ENCODE measurements at regions not wholly inside any gene's neighbourhood (a gene's known extent, or its start where the extent isn't known, plus 50 kb on each side); places are given as distances from the start of the nearest gene placed in this dataset.

GRCh38 chr17:74148901-74149596, 54.4 kb upstream of the RPL38 start:
- peaks cover 2% of the 10 kb centered on the region for H3K36me3 Mint-ChIP-seq
- peaks cover 0 to 10% (median 4%) of the 10 kb centered on the region in 3 donors for H3K9me3 Mint-ChIP-seq
- H3K4me3 Mint-ChIP-seq, result no peak overlapping the region
- H3K27me3 Mint-ChIP-seq, result peaks cover 11% of the 10 kb centered on the region
- no peak overlapping the region for H3K27ac Mint-ChIP-seq
- no peaks in the 10 kb centered on the region for H3K4me1 Mint-ChIP-seq

DNA sequence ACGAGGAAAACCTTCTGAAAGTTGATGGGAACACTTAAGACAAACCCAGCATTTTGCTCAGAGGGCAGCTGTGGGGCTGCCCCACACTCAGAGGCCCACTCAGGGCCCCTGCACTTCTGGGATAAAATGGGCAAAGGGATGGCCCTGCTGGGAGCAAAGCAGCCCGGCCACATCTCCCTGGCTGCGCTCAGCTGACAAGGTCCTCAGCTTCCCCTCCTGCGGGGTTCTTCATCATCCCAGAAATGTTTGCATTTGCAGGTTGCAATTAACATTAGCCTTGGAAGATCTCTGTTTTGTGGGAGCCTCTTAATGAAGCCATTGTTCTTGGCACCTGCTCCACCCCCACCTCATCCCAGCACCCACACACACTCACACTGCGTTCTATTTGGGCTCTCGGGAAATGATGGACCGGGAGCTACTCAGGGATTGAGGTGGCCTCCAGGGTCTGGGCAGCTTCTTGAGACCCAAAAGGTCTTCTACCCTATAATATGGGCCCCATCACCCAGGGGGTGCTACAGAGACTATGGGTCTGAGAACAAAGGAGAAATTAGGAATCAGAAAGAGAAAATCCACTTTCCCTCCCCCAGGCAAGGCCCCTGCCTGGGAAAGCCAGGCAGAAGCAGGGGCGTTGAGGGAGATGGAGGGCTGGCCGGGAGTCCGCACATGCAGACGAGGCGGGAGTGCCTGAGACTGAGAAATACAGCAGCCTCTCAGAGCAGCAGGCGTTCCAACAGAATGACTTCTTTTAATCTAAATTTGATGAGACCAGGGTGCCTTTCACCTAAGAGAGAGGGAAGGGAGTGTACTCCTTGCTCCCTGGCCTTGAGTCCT, 53.7 kb upstream of the RPL38 start:
- peaks cover 2% of the 10 kb centered on the region for H3K36me3 Mint-ChIP-seq
- no peak overlapping the region for H3K27ac Mint-ChIP-seq
- no peaks in the 10 kb centered on the region for H3K4me1 Mint-ChIP-seq
- H3K9me3 Mint-ChIP-seq, result peaks cover 0 to 8% (median 1%) of the 10 kb centered on the region in 3 donors
- peaks cover 11% of the 10 kb centered on the region for H3K27me3 Mint-ChIP-seq
- no peak overlapping the region for H3K4me3 Mint-ChIP-seq

DNA sequence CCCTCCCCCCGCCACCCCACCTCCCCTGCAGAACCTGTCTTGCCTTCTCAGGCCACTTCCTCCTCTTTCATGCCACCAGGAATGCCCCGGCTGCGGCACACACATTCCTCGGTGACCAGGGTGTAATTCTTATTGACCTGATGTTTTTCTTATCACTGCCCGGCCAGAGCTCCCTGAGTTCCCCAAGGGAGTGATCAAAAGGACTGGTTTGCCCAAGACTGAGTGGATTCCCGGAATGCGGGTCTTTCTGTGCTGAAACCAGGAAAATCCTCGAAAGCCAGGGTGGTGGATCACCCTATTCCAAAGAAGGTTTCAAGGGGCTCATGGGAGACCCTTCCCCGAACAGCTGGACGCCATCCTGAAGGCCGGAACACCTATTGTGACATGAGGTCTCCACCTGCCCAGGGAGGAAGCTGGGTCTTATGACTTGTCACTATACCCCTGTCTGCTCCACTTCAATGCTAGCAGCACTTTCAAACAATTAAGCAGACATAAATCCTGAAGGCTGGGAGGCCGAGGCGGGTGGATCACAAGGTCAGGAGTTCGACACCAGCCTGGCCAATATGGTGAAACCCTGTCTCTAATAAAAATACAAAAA, 53.0 kb upstream of the RPL38 start:
- H3K27me3 Mint-ChIP-seq, result peaks cover 13% of the 10 kb centered on the region
- no peak overlapping the region for H3K4me3 Mint-ChIP-seq
- H3K27ac Mint-ChIP-seq, result no peak overlapping the region
- peaks cover 0 to 6% (median 3%) of the 10 kb centered on the region in 3 donors for H3K9me3 Mint-ChIP-seq
- H3K4me1 Mint-ChIP-seq, result no peaks in the 10 kb centered on the region
- H3K36me3 Mint-ChIP-seq, result peaks cover 2% of the 10 kb centered on the region

GRCh38 chr17:74151551-74152315, 51.7 kb upstream of the RPL38 start:
- peaks cover 2% of the 10 kb centered on the region for H3K36me3 Mint-ChIP-seq
- H3K4me1 Mint-ChIP-seq, result no peaks in the 10 kb centered on the region
- H3K9me3 Mint-ChIP-seq, result peaks cover 0 to 4% (median 3%) of the 10 kb centered on the region in 3 donors
- peaks cover 8% of the 10 kb centered on the region for H3K27me3 Mint-ChIP-seq
- no peak overlapping the region for H3K4me3 Mint-ChIP-seq
- no peak overlapping the region for H3K27ac Mint-ChIP-seq

DNA sequence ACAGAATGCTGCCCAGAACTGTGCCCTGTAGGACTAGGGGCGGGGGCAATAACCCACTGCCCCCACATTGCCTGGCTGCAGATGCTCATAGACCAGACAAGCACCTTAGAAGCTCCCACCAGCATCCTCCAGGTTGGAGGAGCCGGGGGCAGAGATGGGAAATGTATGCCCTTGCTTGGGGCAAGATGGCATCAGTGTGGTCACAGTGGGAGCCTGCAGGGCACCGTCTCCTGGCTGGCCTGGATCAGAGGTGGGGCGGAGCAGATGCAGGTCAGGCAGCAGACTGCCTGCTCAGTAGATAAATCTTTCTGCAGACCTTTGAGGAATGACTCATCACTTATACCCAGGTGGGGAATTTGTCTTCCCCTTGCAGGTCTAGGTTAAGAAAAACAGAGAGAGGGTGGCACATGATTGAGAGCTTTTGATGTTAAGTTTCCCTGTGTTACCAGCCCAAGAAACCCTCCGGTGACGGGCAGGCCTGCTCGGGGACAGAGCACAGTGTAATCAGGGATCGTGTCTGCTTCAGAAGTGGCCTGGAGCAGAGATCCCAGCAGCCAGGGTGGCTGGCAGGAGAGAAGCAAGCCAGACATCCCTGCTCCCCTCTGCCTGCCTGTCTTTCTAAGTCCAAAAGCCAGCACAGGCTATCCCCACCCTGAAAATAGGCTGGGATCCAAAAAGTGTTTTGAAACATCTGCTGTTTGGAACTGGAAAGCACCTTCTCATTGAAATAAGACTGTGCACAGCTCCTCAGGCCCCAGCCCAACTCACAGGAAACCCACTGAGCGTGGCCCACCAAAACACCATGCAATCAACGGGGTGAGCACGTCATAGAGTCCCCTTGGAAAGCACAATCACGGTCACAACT, 50.7 kb upstream of the RPL38 start:
- Mint-ChIP-seq H3K27ac (no peak overlapping the region), H3K4me3 (no peak overlapping the region), H3K9me3 (peaks cover 0 to 4% (median 3%) of the 10 kb centered on the region in 3 donors), H3K36me3 (peaks cover 2% of the 10 kb centered on the region), H3K27me3 (peaks cover 7% of the 10 kb centered on the region), H3K4me1 (no peaks in the 10 kb centered on the region)

DNA sequence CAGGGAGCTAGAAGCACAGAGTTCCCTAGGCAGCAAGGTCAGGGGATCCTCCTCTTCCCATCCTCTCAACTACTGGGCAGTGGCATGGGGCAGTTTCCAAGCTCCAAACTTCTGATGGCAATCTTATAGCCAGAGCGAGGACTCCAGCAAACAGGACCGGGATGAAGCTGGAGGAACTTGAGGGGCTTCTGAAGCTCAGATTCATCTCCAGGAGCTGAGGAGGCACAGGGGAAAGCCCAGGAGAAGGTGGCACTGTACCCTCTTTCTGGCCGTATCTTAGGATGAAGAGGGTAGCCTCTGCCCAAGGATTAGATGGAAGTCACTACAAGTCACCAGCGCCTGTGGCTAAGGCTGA, 50.0 kb upstream of the RPL38 start:
- Mint-ChIP-seq H3K4me1 (no peaks in the 10 kb centered on the region), H3K36me3 (peaks cover 2% of the 10 kb centered on the region), H3K27ac (no peak overlapping the region), H3K27me3 (peaks cover 7% of the 10 kb centered on the region), H3K4me3 (no peak overlapping the region), H3K9me3 (peaks cover 0 to 4% (median 3%) of the 10 kb centered on the region in 3 donors)
